H1 (cell line): ENCODE measurements at regions not wholly inside any gene's neighbourhood (a gene's known extent, or its start where the extent isn't known, plus 50 kb on each side); places are given as distances from the start of the nearest gene placed in this dataset.

Experiments
- CTCF ChIA-PET: fragments of 300-600 bp; sonication (Branson Sonifier 250); formaldehyde crosslinking; loops from one replicate; lab custom pipeline; 2021; ENCODE audit not compliant: partially characterized antibody; lab: Charles Lee
- POLR2A ChIA-PET: fragments of 300-600 bp; sonication (Branson Sonifier 250); formaldehyde crosslinking; loops from one replicate; lab custom pipeline; 2021; ENCODE audit warnings: inconsistent platforms; ENCODE audit not compliant: partially characterized antibody; lab: Charles Lee
- DNase-seq, 2 experiments: peaks; one replicate each; pipeline versions ENCODE4 v3.0.0 to v3.0.0-alpha.2; 2010 to 2022; ENCODE audit warnings: low spot score in 2 of 2, low read depth in 1 of 2, mixed read lengths in 1 of 2
- FAIRE-seq: peaks from 2 replicates; lab custom pipeline; 2011; peaks lifted over from hg19 to GRCh38; lab: Jason Lieb, UNC
- H2AFZ ChIP-seq: 2 replicates; pipeline ENCODE4 v1.8.1; 2012; ENCODE audit warnings: low read length, inconsistent platforms
- H2AK5ac ChIP-seq: 2 replicates; pipeline ENCODE4 v1.6.1; 2013; ENCODE audit warnings: low read depth, low read length
- H2BK120ac ChIP-seq: replicated peaks from 2 replicates; pipeline ENCODE3; 2013; ENCODE audit warnings: low read depth, low read length, inconsistent platforms
- H2BK12ac ChIP-seq: 2 replicates; pipeline ENCODE4 v1.6.1; 2013; ENCODE audit warnings: low read depth, low read length
- H2BK15ac ChIP-seq: 2 replicates; pipeline ENCODE4 v1.6.1; 2013; ENCODE audit warnings: low read length
- H2BK20ac ChIP-seq: 2 replicates; pipeline ENCODE4 v1.6.1; 2013; ENCODE audit warnings: low read length
- H2BK5ac ChIP-seq: 2 replicates; pipeline ENCODE4 v1.6.1; 2013; ENCODE audit warnings: low read depth, low read length
- H3K14ac ChIP-seq: 2 replicates; pipeline ENCODE4 v1.6.1; 2013; ENCODE audit warnings: inconsistent platforms; ENCODE audit not compliant: insufficient read length
- H3K18ac ChIP-seq: 2 replicates; pipeline ENCODE4 v1.6.1; 2013; ENCODE audit warnings: low read length; ENCODE audit errors: extremely low read depth
- H3K23ac ChIP-seq: 2 replicates; pipeline ENCODE4 v1.6.1; 2013; ENCODE audit warnings: inconsistent platforms; ENCODE audit not compliant: insufficient read length
- H3K23me2 ChIP-seq: 2 replicates; pipeline ENCODE4 v1.6.1; 2013; ENCODE audit warnings: low read depth, low read length
- H3K27ac ChIP-seq: 2 replicates; pipeline ENCODE4 v1.6.1; 2011; ENCODE audit warnings: low read depth, low read length, inconsistent platforms
- H3K27me3 ChIP-seq, 4 experiments: replicated peaks in 1 of 4; 1 replicate in 1 of 4; 2 replicates in 3 of 4; pipeline versions ENCODE4 v1.6.1 to v1.8.1; 2011 to 2013; ENCODE audit warnings: low read length in 3 of 4, mild to moderate bottlenecking in 3 of 4, inconsistent platforms in 2 of 4, mixed read lengths in 2 of 4, moderate library complexity in 1 of 4; ENCODE audit not compliant: control insufficient read depth in 3 of 4, insufficient read depth in 3 of 4; ENCODE audit errors: extremely low read depth in 1 of 4
- H3K36me3 ChIP-seq, 4 experiments: 2 replicates each; pipeline versions ENCODE4 v1.6.1 to v1.8.1; 2011 to 2013; ENCODE audit warnings: mild to moderate bottlenecking in 4 of 4, low read length in 3 of 4, moderate library complexity in 2 of 4, control low read depth in 1 of 4, inconsistent platforms in 1 of 4; ENCODE audit not compliant: insufficient read depth in 4 of 4, control insufficient read depth in 2 of 4
- H3K4ac ChIP-seq: replicated peaks from 2 replicates; pipeline ENCODE3; 2013; ENCODE audit warnings: low read length, low read depth, mixed read lengths, inconsistent platforms; ENCODE audit not compliant: insufficient read length
- H3K4me1 ChIP-seq, 4 experiments: replicated peaks in 1 of 4; 1 replicate in 1 of 4; 2 replicates in 3 of 4; pipeline versions ENCODE4 v1.6.1 to v1.8.1; 2011 to 2013; ENCODE audit warnings: low read length in 3 of 4, inconsistent platforms in 2 of 4, mixed read lengths in 1 of 4; ENCODE audit not compliant: insufficient read depth in 4 of 4, control insufficient read depth in 3 of 4
- H3K4me2 ChIP-seq, 2 experiments: 2 replicates each; pipeline versions ENCODE4 v1.6.1 to v1.8.1; 2011 to 2013; ENCODE audit warnings: low read depth in 2 of 2, low read length in 2 of 2, control low read depth in 1 of 2, inconsistent platforms in 1 of 2, mild to moderate bottlenecking in 1 of 2; ENCODE audit not compliant: insufficient read depth in 1 of 2
- H3K4me3 ChIP-seq, 4 experiments: fragments of 200-600, 300-600 bp in 1 of 4; sonication (generic), shearing (Covaris generic), sonication (Bioruptor Twin) in 1 of 4; 2 replicates each; pipeline versions ENCODE4 v1.5.1 to v1.8.1; 2011 to 2016; ENCODE audit warnings: low read length in 4 of 4, low read depth in 3 of 4, control low read depth in 2 of 4, inconsistent platforms in 2 of 4, mild to moderate bottlenecking in 2 of 4, mixed read lengths in 1 of 4, moderate library complexity in 1 of 4; ENCODE audit not compliant: insufficient read depth in 2 of 4; ENCODE audit errors: extremely low read depth in 1 of 4
- H3K56ac ChIP-seq: replicated peaks from 2 replicates; pipeline ENCODE3; 2013; ENCODE audit warnings: low read depth, mild to moderate bottlenecking, mixed read lengths, low read length, inconsistent platforms; ENCODE audit not compliant: insufficient read length
- H3K79me1 ChIP-seq: 2 replicates; pipeline ENCODE4 v1.6.1; 2013; ENCODE audit warnings: low read depth, low read length, control low read depth
- H3K79me2 ChIP-seq, 2 experiments: 2 replicates each; pipeline versions ENCODE4 v1.6.1 to v1.8.1; 2012 to 2013; ENCODE audit warnings: low read length in 2 of 2, mild to moderate bottlenecking in 2 of 2, inconsistent platforms in 1 of 2; ENCODE audit not compliant: insufficient read depth in 2 of 2, control insufficient read depth in 1 of 2
- H3K9ac ChIP-seq, 4 experiments: replicated peaks in 1 of 4; 1 replicate in 1 of 4; 2 replicates in 3 of 4; pipeline versions ENCODE4 v1.6.1 to v1.8.1; 2011 to 2013; ENCODE audit warnings: low read depth in 3 of 4, low read length in 3 of 4, control low read depth in 2 of 4, mild to moderate bottlenecking in 2 of 4, moderate library complexity in 2 of 4, inconsistent platforms in 1 of 4; ENCODE audit errors: extremely low read depth in 1 of 4
- H3K9me3 ChIP-seq, 2 experiments: 2 replicates each; pipeline versions ENCODE4 v1.6.1 to v1.8.1; 2012 to 2013; ENCODE audit warnings: mild to moderate bottlenecking in 2 of 2, moderate library complexity in 2 of 2, control low read depth in 1 of 2, inconsistent platforms in 1 of 2, low read depth in 1 of 2, low read length in 1 of 2, mixed read lengths in 1 of 2; ENCODE audit not compliant: insufficient read depth in 2 of 2
- H4K20me1 ChIP-seq, 2 experiments: replicated peaks in 1 of 2; 2 replicates each; pipeline versions ENCODE3 to v1.8.1; 2011 to 2013; ENCODE audit warnings: inconsistent platforms in 2 of 2, low read length in 2 of 2, mild to moderate bottlenecking in 1 of 2; ENCODE audit not compliant: insufficient read depth in 2 of 2, control insufficient read depth in 1 of 2
- H4K5ac ChIP-seq: 2 replicates; pipeline ENCODE4 v1.6.1; 2013; ENCODE audit warnings: low read length, low read depth, mixed read lengths, inconsistent platforms; ENCODE audit not compliant: insufficient read length
- H4K8ac ChIP-seq: 2 replicates; pipeline ENCODE4 v1.8.0; 2013; ENCODE audit warnings: mild to moderate bottlenecking, moderate library complexity, low read length, inconsistent platforms; ENCODE audit not compliant: insufficient read depth; ENCODE audit errors: extremely low read depth
- H4K91ac ChIP-seq: replicated peaks from 2 replicates; pipeline ENCODE3; 2013; ENCODE audit warnings: low read length, mixed read lengths, inconsistent platforms; ENCODE audit not compliant: insufficient read length
- BACH1 ChIP-seq: IDR thresholded peaks from 2 replicates; pipeline ENCODE4 v1.6.1; 2012; ENCODE audit warnings: low read length, improper control_type of control experiment
- CHD1 ChIP-seq: IDR thresholded peaks from 2 replicates; pipeline ENCODE4 v1.6.1; 2012; ENCODE audit warnings: low read depth, low read length, improper control_type of control experiment
- EZH2 ChIP-seq: fragments of 200-600 bp; sonication (generic); IDR thresholded peaks from 2 replicates; pipeline ENCODE4 v1.7.1; 2012; ENCODE audit warnings: low read depth, mild to moderate bottlenecking, moderate library complexity, low read length, inconsistent platforms; ENCODE audit not compliant: severe bottlenecking
- GTF2F1 ChIP-seq: IDR thresholded peaks from 2 replicates; pipeline ENCODE4 v1.6.1; 2012; ENCODE audit warnings: low read depth, low read length, improper control_type of control experiment, borderline replicate concordance
- JUND ChIP-seq: IDR thresholded peaks from 2 replicates; pipeline ENCODE4 v1.6.1; 2011; ENCODE audit warnings: mild to moderate bottlenecking, improper control_type of control experiment, low read length
- PHF8 ChIP-seq: fragments of 200-600 bp; sonication (generic); conservative IDR thresholded peaks from 2 replicates; pipeline ENCODE4 v1.7.1; 2012; ENCODE audit warnings: low read depth, mild to moderate bottlenecking, inconsistent platforms, low read length, moderate library complexity
- POLR2A ChIP-seq, 2 experiments: IDR thresholded peaks; 1 replicate in 1 of 2; 2 replicates in 1 of 2; pipeline ENCODE4 v1.6.1; 2011; ENCODE audit warnings: low read depth in 2 of 2, low read length in 2 of 2, mild to moderate bottlenecking in 2 of 2; ENCODE audit errors: control extremely low read depth in 1 of 2
- SRF ChIP-seq: IDR thresholded peaks from 2 replicates; pipeline ENCODE4 v1.6.1; 2011; ENCODE audit warnings: mild to moderate bottlenecking, low read depth, low read length, moderate library complexity
- WGBS, 2 experiments: shearing (Covaris generic) in 1 of 2; methylation state at CpG; one replicate each; pipeline versions ENCODE4 v1.1.6 to v1.1.7; 2013 to 2015; ENCODE audit warnings: low lambda C conversion rate in 2 of 2, mixed read lengths in 2 of 2, inconsistent platforms in 1 of 2, low coverage in 1 of 2, missing lambda C conversion rate in 1 of 2; ENCODE audit not compliant: insufficient replicate concordance in 2 of 2, insufficient coverage in 1 of 2, insufficient read length in 1 of 2; ENCODE audit errors: extremely low coverage in 1 of 2, missing lambda C conversion rate in 1 of 2; 5-methylcytosine and 5-hydroxymethylcytosine counted together

DNA sequence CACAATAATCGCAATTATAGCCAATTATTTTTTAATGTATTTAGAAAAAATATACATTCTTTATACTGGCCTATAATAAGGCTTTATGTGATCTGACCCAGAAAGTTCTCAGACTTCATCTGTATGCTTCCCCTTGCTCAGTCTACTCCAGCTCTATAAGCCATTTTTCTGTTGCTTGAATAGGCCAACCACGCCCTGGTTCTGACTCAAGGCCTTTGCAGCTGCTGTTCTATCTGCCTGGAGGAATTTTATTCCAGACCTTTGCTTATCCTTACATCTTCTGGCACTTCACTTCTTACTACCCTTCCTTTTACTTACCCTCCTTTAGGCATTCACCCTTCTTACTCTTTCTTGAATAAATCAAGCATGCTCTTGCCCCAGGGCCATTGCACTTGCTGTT, 54.9 kb upstream of the PDE3B start:
- H3K9me3 ChIP-seq, result peaks cover 0 to 4% of the 10 kb centered on the region in 2 experiments; a peak in 1 of 4 replicates
- H3K36me3 ChIP-seq, result no peaks in the 10 kb centered on the region
- no peak overlapping the region for H4K5ac ChIP-seq
- H4K8ac ChIP-seq, result no peak overlapping the region
- no peak overlapping the region for H3K27ac ChIP-seq
- no peak overlapping the region for H3K23ac ChIP-seq
- DNase-seq (no peak), FAIRE-seq (no peak)
- no peak overlapping the region for H2BK12ac ChIP-seq
- H3K4me1 ChIP-seq, result no peaks in the 10 kb centered on the region
- no peak overlapping the region for H2BK5ac ChIP-seq
- ChIA-PET POLR2A (no interaction called here), CTCF (interaction anchor here (1.1 kb wide), 1 partner anchor 319 kb away, joined by 5 read pairs; no protein-coding TSS in a partner anchor)
- TF ChIP-seq PHF8, result no peak
- TF ChIP-seq EZH2, result no peak
- TF ChIP-seq CHD1, result no peak
- TF ChIP-seq SRF, result no peak
- TF ChIP-seq JUND, result no peak
- no peak for TF ChIP-seq GTF2F1
- no peak for TF ChIP-seq POLR2A (IDR thresholded peaks at IDR 0.05; ENCODE audit: control extremely low read depth in 1 of 2, low read depth in 2 of 2, low read length in 2 of 2)
- no peak for TF ChIP-seq BACH1
- no peak overlapping the region for H4K91ac ChIP-seq
- H3K4me2 ChIP-seq, result no peak overlapping the region
- 84% methylated on average over 2 of the region's 2 CpGs; no CpG with 5 or more reads in 1 of the 2 experiments for WGBS, 2 experiments
- H2BK20ac ChIP-seq, result no peak overlapping the region
- H3K27me3 ChIP-seq, result no peaks in the 10 kb centered on the region
- H3K9ac ChIP-seq, result no peak overlapping the region
- no peaks in the 10 kb centered on the region for H3K23me2 ChIP-seq
- no peaks in the 10 kb centered on the region for H3K79me2 ChIP-seq
- no peak overlapping the region for H3K56ac ChIP-seq
- no peak overlapping the region for H2AK5ac ChIP-seq
- no peak overlapping the region for H3K14ac ChIP-seq
- no peaks in the 10 kb centered on the region for H4K20me1 ChIP-seq
- no peak overlapping the region for H3K4me3 ChIP-seq
- H3K4ac ChIP-seq, result no peak overlapping the region
- H2BK120ac ChIP-seq, result no peak overlapping the region
- H3K18ac ChIP-seq, result no peak overlapping the region
- H2BK15ac ChIP-seq, result no peak overlapping the region
- no peak overlapping the region for H2AFZ ChIP-seq
- no peaks in the 10 kb centered on the region for H3K79me1 ChIP-seq
